Tibial nerve (tissue), 4 donors: ENCODE measurements at regions not wholly inside any gene's neighbourhood (a gene's known extent, or its start where the extent isn't known, plus 50 kb on each side); places are given as distances from the start of the nearest gene placed in this dataset.

Experiments used
- CTCF ChIP-seq, 5 experiments: fragments of 200-600 bp in 3 of 5; fragments of 450-650 bp in 2 of 5; sonication (generic) in 3 of 5; IDR thresholded peaks; one replicate each; pipeline ENCODE4 v1.5.1; 2016 to 2019; ENCODE audit warnings: antibody characterized with exemption in 5 of 5, mild to moderate bottlenecking in 3 of 5, moderate library complexity in 2 of 5
- EP300 ChIP-seq, 2 donors: sonication (generic); formaldehyde crosslinking; IDR thresholded peaks; one replicate each; pipeline ENCODE4 v1.6.1; 2017; ENCODE audit warnings: antibody characterized with exemption in 2 of 2, mild to moderate bottlenecking in 1 of 2
- POLR2A ChIP-seq, 2 donors: fragments of 450-650 bp; IDR thresholded peaks; one replicate each; pipeline ENCODE4 v1.6.1; 2017; ENCODE audit warnings: antibody characterized with exemption in 2 of 2, mild to moderate bottlenecking in 2 of 2, moderate library complexity in 2 of 2

DNA sequence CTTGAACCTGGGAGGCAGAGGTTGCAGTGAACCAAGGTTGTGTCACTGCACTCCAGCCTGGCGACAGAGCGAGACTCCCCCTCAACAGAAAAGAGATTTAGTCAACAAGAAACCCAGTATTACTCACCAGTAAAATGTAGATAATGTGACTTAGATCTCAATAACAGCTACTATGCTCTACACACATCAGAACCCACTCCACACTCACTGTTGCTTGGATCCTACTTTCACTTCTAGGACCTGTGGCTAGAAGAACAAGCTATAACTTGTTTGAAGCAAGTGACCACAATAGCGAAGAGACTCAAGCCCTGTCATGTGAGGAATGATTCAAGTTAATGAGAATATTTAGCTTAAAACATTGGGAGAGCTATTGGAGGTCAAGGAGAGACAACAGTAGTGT lies 100.7 kb downstream of the ANXA2 start:
- no peak for TF ChIP-seq CTCF (IDR thresholded peaks at IDR 0.05)
- TF ChIP-seq EP300 (IDR thresholded peaks at IDR 0.05), result no peak
- no peak for TF ChIP-seq POLR2A (IDR thresholded peaks at IDR 0.05)
